IMR-90 (cell line): ENCODE measurements at regions not wholly inside any gene's neighbourhood (a gene's known extent, or its start where the extent isn't known, plus 50 kb on each side); places are given as distances from the start of the nearest gene placed in this dataset.

Source experiments
- ATAC-seq: fragments of 200-7000 bp; cut with Tn5 transposase; 2 replicates; pipeline ENCODE4 v1.9.1; 2020; ENCODE audit warnings: low read depth, mild to moderate bottlenecking, moderate library complexity
- BruUV-seq: library from RNA; stranded (reverse); fragments of 400-500 nt; replicated peaks from 2 replicates; lab custom pipeline; 2021; lab: Mats Ljungman, UMichigan
- CTCF ChIA-PET: fragments of 300-600 bp; formaldehyde crosslinking; extraction: SDS; loops from one replicate; lab custom pipeline; 2021; ENCODE audit warnings: antibody characterized with exemption; lab: Yijun Ruan, JAX
- POLR2A ChIA-PET: fragments of 300-600 bp; sonication (Branson Sonifier 250); formaldehyde crosslinking; loops from one replicate; lab custom pipeline; 2022; ENCODE audit warnings: antibody characterized with exemption; ENCODE audit not compliant: unreplicated experiment; lab: Charles Lee
- DNase-seq: peaks from one replicate; pipeline ENCODE4 v3.0.0; 2013
- H2AFZ ChIP-seq: replicated peaks from 2 replicates; pipeline ENCODE3; 2013; ENCODE audit warnings: low read length, mild to moderate bottlenecking; ENCODE audit not compliant: poor library complexity
- H2AK5ac ChIP-seq: 2 replicates; pipeline ENCODE4 v1.6.1; 2013; ENCODE audit warnings: low read depth, low read length, inconsistent platforms
- H2AK9ac ChIP-seq: replicated peaks from 2 replicates; pipeline ENCODE3; 2013; ENCODE audit warnings: mild to moderate bottlenecking, low read depth, low read length, moderate library complexity; ENCODE audit not compliant: poor library complexity
- H2BK120ac ChIP-seq: 2 replicates; pipeline ENCODE4 v1.6.1; 2013; ENCODE audit warnings: low read depth, low read length, inconsistent platforms
- H2BK15ac ChIP-seq: 3 replicates; pipeline ENCODE4 v1.6.1; 2013; ENCODE audit warnings: low read depth, low read length, inconsistent platforms
- H2BK20ac ChIP-seq: 2 replicates; pipeline ENCODE4 v1.6.1; 2013; ENCODE audit warnings: low read depth, mild to moderate bottlenecking, inconsistent platforms, low read length, moderate library complexity
- H2BK5ac ChIP-seq: 2 replicates; pipeline ENCODE4 v1.6.1; 2013; ENCODE audit warnings: mild to moderate bottlenecking, low read depth, low read length, inconsistent platforms; ENCODE audit not compliant: poor library complexity, severe bottlenecking
- H3K14ac ChIP-seq: replicated peaks from 2 replicates; pipeline ENCODE4 v1.6.1; 2013; ENCODE audit warnings: low read depth, low read length, inconsistent platforms
- H3K18ac ChIP-seq: 2 replicates; pipeline ENCODE4 v1.6.1; 2013; ENCODE audit warnings: low read depth, low read length, control low read depth
- H3K23ac ChIP-seq: 2 replicates; pipeline ENCODE4 v1.6.1; 2013; ENCODE audit warnings: low read depth, low read length, inconsistent platforms
- H3K27ac ChIP-seq: 2 replicates; pipeline ENCODE4 v1.5.1; 2013; ENCODE audit warnings: mild to moderate bottlenecking, control low read depth, low read length; ENCODE audit not compliant: insufficient read depth
- H3K27me3 ChIP-seq: 2 replicates; pipeline ENCODE4 v1.6.1; 2013; ENCODE audit warnings: low read length; ENCODE audit not compliant: control insufficient read depth, insufficient read depth
- H3K36me3 ChIP-seq: 2 replicates; pipeline ENCODE4 v1.6.1; 2013; ENCODE audit warnings: low read length, mixed read lengths; ENCODE audit not compliant: control insufficient read depth, insufficient read depth
- H3K4ac ChIP-seq: 2 replicates; pipeline ENCODE4 v1.6.1; 2013; ENCODE audit warnings: low read depth, low read length, inconsistent platforms
- H3K4me1 ChIP-seq: 2 replicates; pipeline ENCODE4 v1.6.1; 2013; ENCODE audit warnings: low read length, mixed read lengths; ENCODE audit not compliant: control insufficient read depth, insufficient read depth
- H3K4me2 ChIP-seq: 2 replicates; pipeline ENCODE4 v1.6.1; 2013; ENCODE audit warnings: low read depth, mild to moderate bottlenecking, control low read depth, low read length, moderate library complexity
- H3K4me3 ChIP-seq: 2 replicates; pipeline ENCODE4 v1.5.1; 2013; ENCODE audit warnings: low read depth, mild to moderate bottlenecking, control low read depth, low read length, moderate library complexity; ENCODE audit not compliant: insufficient read depth
- H3K56ac ChIP-seq: 2 replicates; pipeline ENCODE4 v1.6.1; 2013; ENCODE audit warnings: low read length, inconsistent platforms; ENCODE audit not compliant: insufficient read depth; ENCODE audit errors: extremely low read depth
- H3K79me1 ChIP-seq, 2 experiments: 2 replicates each; pipeline ENCODE4 v1.6.1; 2013; ENCODE audit warnings: low read length in 2 of 2, inconsistent platforms in 1 of 2, low read depth in 1 of 2
- H3K9ac ChIP-seq: 2 replicates; pipeline ENCODE4 v1.6.1; 2013; ENCODE audit warnings: low read depth, low read length, control low read depth
- H3K9me1 ChIP-seq: 2 replicates; pipeline ENCODE4 v1.6.1; 2013; ENCODE audit warnings: low read length, inconsistent platforms; ENCODE audit not compliant: insufficient read depth
- H3K9me3 ChIP-seq: 2 replicates; pipeline ENCODE4 v1.6.1; 2013; ENCODE audit warnings: low read length; ENCODE audit not compliant: control insufficient read depth, insufficient read depth
- H4K20me1 ChIP-seq: 2 replicates; pipeline ENCODE4 v1.6.1; 2013; ENCODE audit warnings: low read length, inconsistent platforms; ENCODE audit not compliant: insufficient read depth
- H4K5ac ChIP-seq: 2 replicates; pipeline ENCODE4 v1.6.1; 2013; ENCODE audit warnings: mild to moderate bottlenecking, low read depth, low read length, control low read depth
- H4K8ac ChIP-seq, 2 experiments: 2 replicates each; pipeline ENCODE4 v1.6.1; 2013; ENCODE audit warnings: low read depth in 2 of 2, low read length in 2 of 2, control low read depth in 1 of 2, inconsistent platforms in 1 of 2
- H4K91ac ChIP-seq: 2 replicates; pipeline ENCODE4 v1.6.1; 2013; ENCODE audit warnings: low read depth, low read length, inconsistent platforms; ENCODE audit not compliant: insufficient read depth
- CEBPB ChIP-seq: IDR thresholded peaks from 2 replicates; pipeline ENCODE4 v1.6.1; 2012; ENCODE audit warnings: low read depth, low read length, improper control_type of control experiment
- CHD1 ChIP-seq: IDR thresholded peaks from 2 replicates; pipeline ENCODE4 v1.6.1; 2012; ENCODE audit warnings: low read depth, low read length, improper control_type of control experiment
- FOS ChIP-seq: fragments of 150-350 bp; IDR thresholded peaks from 2 replicates; pipeline ENCODE4 v1.6.1; 2016; ENCODE audit warnings: low read depth, low read length
- MAFK ChIP-seq: IDR thresholded peaks from 2 replicates; pipeline ENCODE4 v1.6.1; 2012; ENCODE audit warnings: low read depth, low read length, improper control_type of control experiment
- POLR2A ChIP-seq: IDR thresholded peaks from 2 replicates; pipeline ENCODE4 v1.6.1; 2012; ENCODE audit warnings: mild to moderate bottlenecking, low read depth, low read length
- RAD21 ChIP-seq: IDR thresholded peaks from 2 replicates; pipeline ENCODE4 v1.6.1; 2012; ENCODE audit warnings: low read length, improper control_type of control experiment
- WGBS, 2 experiments: methylation state at CpG; one replicate each; pipeline versions ENCODE4 v1.1.5 to v1.1.7; 2013; ENCODE audit warnings: missing lambda C conversion rate in 2 of 2; ENCODE audit not compliant: insufficient read length in 1 of 2; ENCODE audit errors: extremely low coverage in 2 of 2; 5-methylcytosine and 5-hydroxymethylcytosine counted together
- dilution Hi-C: fragments of 300-500 bp; cut with HindIII; formaldehyde crosslinking; loops from one replicate; pipeline ENCODE4 v1.14.3; 2018; ENCODE audit warnings: low sequenced_read_pairs; ENCODE audit not compliant: unreplicated experiment
- in situ Hi-C: fragments of 300-500 bp; cut with MboI; formaldehyde crosslinking; loops from 3 replicates; pipeline ENCODE4 v1.14.3; 2019; ENCODE audit warnings: low sequenced_read_pairs, inconsistent platforms, mixed read lengths
- intact Hi-C: fragments of 100-400 bp; cut with micrococcal nuclease; formaldehyde crosslinking; loops from 2 replicates; pipeline ENCODE4 v1.10.0; 2022
- TF ChIP-seq, protein P1 (sequence below): fragments of 150-350 bp; IDR thresholded peaks from 2 replicates; pipeline ENCODE4 v1.6.1; 2016; ENCODE audit warnings: low read depth, mild to moderate bottlenecking, low read length, moderate library complexity, borderline replicate concordance
- TF ChIP-seq, protein P2 (sequence below): fragments of 150-350 bp; IDR thresholded peaks from 2 replicates; pipeline ENCODE4 v1.6.1; 2017; ENCODE audit warnings: mild to moderate bottlenecking, antibody characterized with exemption, low read length, low read depth
- TF ChIP-seq, protein P3 (sequence below): conservative IDR thresholded peaks from 2 replicates; pipeline ENCODE4 v1.5.1; 2012; ENCODE audit warnings: mild to moderate bottlenecking, low read depth, low read length, improper control_type of control experiment

DNA sequence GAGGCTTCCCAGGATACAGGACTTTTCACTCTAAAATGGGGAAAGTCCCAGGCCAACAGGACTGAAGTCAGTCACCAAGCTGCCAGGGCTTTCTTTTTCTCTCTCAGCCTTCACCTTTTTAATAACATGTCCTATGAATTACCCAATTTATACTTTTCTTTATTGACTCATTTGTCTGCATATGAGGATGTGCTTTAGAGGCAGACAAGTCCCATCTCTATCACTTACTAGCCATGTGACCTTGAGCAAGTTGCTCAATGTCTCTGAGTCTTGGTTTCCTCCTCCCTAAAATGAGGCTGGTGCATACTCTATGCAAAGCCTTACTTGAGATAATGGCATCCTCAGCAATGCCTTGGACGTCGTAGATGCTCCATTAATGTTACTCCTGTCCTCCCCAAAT lies 98.1 kb upstream of the TMPO start:
- Histone ChIP-seq H3K9me3 (no peaks in the 10 kb centered on the region), H4K20me1 (0 out of 2 replicates have a peak, but pooled peaks cover 4% of the 10 kb centered on the region), H3K56ac (no peak overlapping the region), H3K9me1 (peaks cover 12% of the 10 kb centered on the region), H3K4ac (peak overlapping the region; percentile 35; the same call in 1 of the 2 replicates), H3K4me1 (peaks cover 11% of the 10 kb centered on the region), H4K91ac (no peak overlapping the region; the same call in 1 of the 2 replicates), H3K4me3 (no peak overlapping the region), H3K14ac (no peak overlapping the region), H2AK5ac (peak overlapping the region; percentile 75; the same call in 1 of the 2 replicates), H4K5ac (peak overlapping the region; percentile 46; the same call in 1 of the 2 replicates), H3K4me2 (no peak overlapping the region), H3K27ac (no peak overlapping the region), H3K23ac (no peak overlapping the region; the same call in 1 of the 2 replicates), H3K18ac (no peak overlapping the region), H2AK9ac (no peak overlapping the region), H2BK15ac (peak overlapping the region; percentile 85; the same call in 1 of the 3 replicates), H3K27me3 (no peaks in the 10 kb centered on the region; the same call in 1 of the 2 replicates), H3K9ac (no peak overlapping the region), H2AFZ (peak overlapping the region; percentile 66), H3K36me3 (no peaks in the 10 kb centered on the region), H2BK20ac (peak overlapping the region; percentile 64), H2BK120ac (peak overlapping the region; percentile 27), H4K8ac (no peak overlapping the region), H2BK5ac (no peak overlapping the region), H3K79me1 (no peaks in the 10 kb centered on the region)
- DNase-seq: no peak
- in situ Hi-C loops (loop anchor here (10.0 kb wide), 1 partner anchor 238 kb away; no protein-coding TSS in a partner anchor), dilution Hi-C loops (no loop called here), intact Hi-C loops (loop anchor here (2.0 to 5.0 kb wide), 2 partner anchors 115 to 228 kb away; partner anchors contain the start of genes APAF1 and IKBIP)
- 92% methylated on average over 2 of the region's 2 CpGs; no CpG with 5 or more reads in 1 of the 2 experiments for WGBS, 2 experiments
- CTCF ChIA-PET: interaction anchor here (0.6 to 1.6 kb wide), 4 partner anchors 13 to 1911 kb away, joined by 3 to 7 read pairs (median 4); no protein-coding TSS in a partner anchor
- POLR2A ChIA-PET: no interaction called here
- no peak for ATAC-seq
- TF ChIP-seq FOS (no peak), RAD21 (no peak), CEBPB (no peak), POLR2A (no peak), MAFK (no peak), CHD1 (no peak)
- TF ChIP-seq, protein P1, sequence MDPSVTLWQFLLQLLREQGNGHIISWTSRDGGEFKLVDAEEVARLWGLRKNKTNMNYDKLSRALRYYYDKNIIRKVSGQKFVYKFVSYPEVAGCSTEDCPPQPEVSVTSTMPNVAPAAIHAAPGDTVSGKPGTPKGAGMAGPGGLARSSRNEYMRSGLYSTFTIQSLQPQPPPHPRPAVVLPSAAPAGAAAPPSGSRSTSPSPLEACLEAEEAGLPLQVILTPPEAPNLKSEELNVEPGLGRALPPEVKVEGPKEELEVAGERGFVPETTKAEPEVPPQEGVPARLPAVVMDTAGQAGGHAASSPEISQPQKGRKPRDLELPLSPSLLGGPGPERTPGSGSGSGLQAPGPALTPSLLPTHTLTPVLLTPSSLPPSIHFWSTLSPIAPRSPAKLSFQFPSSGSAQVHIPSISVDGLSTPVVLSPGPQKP: no peak
- TF ChIP-seq, protein P2, sequence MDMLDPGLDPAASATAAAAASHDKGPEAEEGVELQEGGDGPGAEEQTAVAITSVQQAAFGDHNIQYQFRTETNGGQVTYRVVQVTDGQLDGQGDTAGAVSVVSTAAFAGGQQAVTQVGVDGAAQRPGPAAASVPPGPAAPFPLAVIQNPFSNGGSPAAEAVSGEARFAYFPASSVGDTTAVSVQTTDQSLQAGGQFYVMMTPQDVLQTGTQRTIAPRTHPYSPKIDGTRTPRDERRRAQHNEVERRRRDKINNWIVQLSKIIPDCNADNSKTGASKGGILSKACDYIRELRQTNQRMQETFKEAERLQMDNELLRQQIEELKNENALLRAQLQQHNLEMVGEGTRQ: no peak
- TF ChIP-seq, protein P3, sequence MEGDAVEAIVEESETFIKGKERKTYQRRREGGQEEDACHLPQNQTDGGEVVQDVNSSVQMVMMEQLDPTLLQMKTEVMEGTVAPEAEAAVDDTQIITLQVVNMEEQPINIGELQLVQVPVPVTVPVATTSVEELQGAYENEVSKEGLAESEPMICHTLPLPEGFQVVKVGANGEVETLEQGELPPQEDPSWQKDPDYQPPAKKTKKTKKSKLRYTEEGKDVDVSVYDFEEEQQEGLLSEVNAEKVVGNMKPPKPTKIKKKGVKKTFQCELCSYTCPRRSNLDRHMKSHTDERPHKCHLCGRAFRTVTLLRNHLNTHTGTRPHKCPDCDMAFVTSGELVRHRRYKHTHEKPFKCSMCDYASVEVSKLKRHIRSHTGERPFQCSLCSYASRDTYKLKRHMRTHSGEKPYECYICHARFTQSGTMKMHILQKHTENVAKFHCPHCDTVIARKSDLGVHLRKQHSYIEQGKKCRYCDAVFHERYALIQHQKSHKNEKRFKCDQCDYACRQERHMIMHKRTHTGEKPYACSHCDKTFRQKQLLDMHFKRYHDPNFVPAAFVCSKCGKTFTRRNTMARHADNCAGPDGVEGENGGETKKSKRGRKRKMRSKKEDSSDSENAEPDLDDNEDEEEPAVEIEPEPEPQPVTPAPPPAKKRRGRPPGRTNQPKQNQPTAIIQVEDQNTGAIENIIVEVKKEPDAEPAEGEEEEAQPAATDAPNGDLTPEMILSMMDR: no peak
- no TSS peak for BruUV-seq
